HL-60 (cell line): ENCODE measurements at regions not wholly inside any gene's neighbourhood (a gene's known extent, or its start where the extent isn't known, plus 50 kb on each side); places are given as distances from the start of the nearest gene placed in this dataset.

Source experiments
- DNase-seq, 2 experiments: peaks; one replicate each; pipeline ENCODE4 v3.0.0-alpha.2; 2010 to 2020; ENCODE audit warnings: low read depth in 1 of 2, low spot score in 1 of 2
- H3K27ac ChIP-seq: fragments of 250-450 bp; sonication (Bioruptor Pico); replicated peaks from 2 replicates; pipeline ENCODE4 v1.5.1; 2020; ENCODE audit warnings: mild to moderate bottlenecking, moderate library complexity
- H3K27me3 ChIP-seq: fragments of 250-450 bp; sonication (Bioruptor Pico); 2 replicates; pipeline ENCODE4 v1.5.1; 2021; ENCODE audit warnings: mild to moderate bottlenecking, moderate library complexity; ENCODE audit not compliant: insufficient read depth, poor library complexity, severe bottlenecking
- H3K4me3 ChIP-seq: replicated peaks from 2 replicates; pipeline ENCODE4 v1.5.1; 2011; ENCODE audit warnings: mild to moderate bottlenecking, control low read depth, low read length; ENCODE audit not compliant: insufficient read depth
- CTCF ChIP-seq: IDR thresholded peaks from one replicate; pipeline ENCODE4 v1.5.1; 2011; ENCODE audit warnings: low read length, control low read depth, inconsistent platforms; ENCODE audit not compliant: insufficient read depth
- GABPA ChIP-seq: IDR thresholded peaks from 2 replicates; pipeline ENCODE4 v1.6.1; 2012; ENCODE audit warnings: low read depth
- POLR2AphosphoS5 ChIP-seq: IDR thresholded peaks from 2 replicates; pipeline ENCODE4 v1.6.1; 2012; ENCODE audit warnings: low read depth
- REST ChIP-seq: IDR thresholded peaks from 2 replicates; pipeline ENCODE4 v1.6.1; 2012; ENCODE audit warnings: low read depth; ENCODE audit not compliant: insufficient replicate concordance
- SPI1 ChIP-seq: IDR thresholded peaks from 2 replicates; pipeline ENCODE4 v1.6.1; 2012; ENCODE audit warnings: low read depth, mild to moderate bottlenecking, borderline replicate concordance

GRCh38 chr11:96567667-96568066, 177.9 kb downstream of the JRKL start:
- TF ChIP-seq GABPA (no peak), CTCF (no peak), SPI1 (no peak), POLR2AphosphoS5 (no peak), REST (no peak)
- Histone ChIP-seq H3K4me3 (no peak overlapping the region), H3K27ac (no peak overlapping the region), H3K27me3 (no peaks in the 10 kb centered on the region)
- DNase-seq = no peak

- H3K27me3 ChIP-seq = no peaks in the 10 kb centered on the region
- no peak for TF ChIP-seq POLR2AphosphoS5
- no peak for TF ChIP-seq SPI1
- no peak for TF ChIP-seq REST
- TF ChIP-seq GABPA = no peak
- TF ChIP-seq CTCF = no peak
- H3K4me3 ChIP-seq = no peak overlapping the region
- DNase-seq = no peak
- no peak overlapping the region for H3K27ac ChIP-seq
Observed at GRCh38 chr11:96576383-96576782, 186.6 kb downstream of the JRKL start.

- no peak overlapping the region for H3K4me3 ChIP-seq
- DNase-seq = no peak
- H3K27me3 ChIP-seq = no peaks in the 10 kb centered on the region
- TF ChIP-seq POLR2AphosphoS5 (no peak), SPI1 (no peak), REST (no peak), CTCF (no peak), GABPA (no peak)
- no peak overlapping the region for H3K27ac ChIP-seq
Observed at GRCh38 chr11:96578379-96578778, 188.6 kb downstream of the JRKL start.
